ENCODE measurements at regions not wholly inside any gene's neighbourhood (a gene's known extent, or its start where the extent isn't known, plus 50 kb on each side); places are given as distances from the start of the nearest gene placed in this dataset.

GRCh38 chrX:120790552-120790951 is 85.1 kb downstream of the CT47B1 start:
- Histone ChIP-seq H3K27ac (peak overlapping the region in 4 of 10 donors; percentile 12 to 43 (median 14)), H3K4me1 (peaks cover 0 to 13% (median 4%) of the 10 kb centered on the region in 9 donors), H3K27me3 (peaks cover 0 to 3% (median 0%) of the 10 kb centered on the region in 7 donors), H3K36me3 (no peaks in the 10 kb centered on the region), H3K4me3 (no peak overlapping the region), H3K9me3 (no peaks in the 10 kb centered on the region)
- intact Hi-C loops (cut with DNase I), result loop anchor here in 4 of 10 donors (2.0 to 10.0 kb wide), 5 partner anchors 254 to 794 kb away; partner anchors contain the start of gene GLUD2 (in 1 of the 4)
- 54% methylated on average over 4 of the region's 4 CpGs for WGBS, 2 donors
- ATAC-seq (peak in 1 of 8 donors; percentile 26), DNase-seq (no peak)
- no peak for TF ChIP-seq CTCF (IDR thresholded peaks at IDR 0.05)

GRCh38 chrX:120790118-120790517 is 85.5 kb downstream of the CT47B1 start:
- peaks cover 0 to 3% (median 0%) of the 10 kb centered on the region in 7 donors for H3K27me3 ChIP-seq
- no peaks in the 10 kb centered on the region for H3K9me3 ChIP-seq
- H3K36me3 ChIP-seq, result no peaks in the 10 kb centered on the region
- intact Hi-C loops (cut with DNase I), result loop anchor here in 4 of 10 donors (2.0 to 10.0 kb wide), 5 partner anchors 255 to 795 kb away; partner anchors contain the start of gene GLUD2 (in 1 of the 4)
- WGBS, 2 donors, result 1 to 2% methylated on average over 5 of the region's 5 CpGs
- peak in 7 of 8 donors; percentile 48 to 86 (median 61) for ATAC-seq
- peak; percentile 47 to 90 (median 72) for TF ChIP-seq CTCF (IDR thresholded peaks at IDR 0.05)
- DNase-seq, result peak in 1 of 2 donors; percentile 40
- peaks cover 0 to 13% (median under 1%) of the 10 kb centered on the region in 9 donors for H3K4me1 ChIP-seq
- no peak overlapping the region for H3K4me3 ChIP-seq
- H3K27ac ChIP-seq, result peak overlapping the region in 4 of 10 donors; percentile 12 to 43 (median 14)

- ATAC-seq, result no peak
- no peaks in the 10 kb centered on the region for H3K36me3 ChIP-seq
- no peak for DNase-seq
- H3K4me1 ChIP-seq, result no peaks in the 10 kb centered on the region
- no peak overlapping the region for H3K4me3 ChIP-seq
- intact Hi-C loops (cut with DNase I), result loop anchor here in 2 of 10 donors (10.0 kb wide), 1 partner anchor 793 kb away; no protein-coding TSS in a partner anchor
- H3K27ac ChIP-seq, result no peak overlapping the region
- no peak for TF ChIP-seq CTCF (IDR thresholded peaks at IDR 0.05)
- H3K27me3 ChIP-seq, result peaks cover 0 to 17% (median 0%) of the 10 kb centered on the region in 7 donors
- no peaks in the 10 kb centered on the region for H3K9me3 ChIP-seq
- WGBS, 2 donors, result 20 to 45% methylated on average over 2 of the region's 2 CpGs
These were observed 94.3 kb downstream of the CT47B1 start for GRCh38 chrX:120781403-120781802.

GRCh38 chrX:120775959-120776358 is 99.7 kb downstream of the CT47B1 start:
- no peaks in the 10 kb centered on the region for H3K36me3 ChIP-seq
- H3K27ac ChIP-seq, result no peak overlapping the region
- no peaks in the 10 kb centered on the region for H3K4me1 ChIP-seq
- no peak for TF ChIP-seq CTCF (IDR thresholded peaks at IDR 0.05)
- WGBS, 2 donors, result 88 to 95% methylated on average over 3 of the region's 3 CpGs
- intact Hi-C loops (cut with DNase I), result loop anchor here in 2 of 10 donors (10.0 kb wide), 1 partner anchor 281 kb away; no protein-coding TSS in a partner anchor
- no peak for DNase-seq
- no peaks in the 10 kb centered on the region for H3K9me3 ChIP-seq
- peaks cover 0 to 18% (median 0%) of the 10 kb centered on the region in 7 donors for H3K27me3 ChIP-seq
- ATAC-seq, result no peak
- H3K4me3 ChIP-seq, result no peak overlapping the region
